Heart left ventricle (tissue), 13 donors: ENCODE measurements at regions not wholly inside any gene's neighbourhood (a gene's known extent, or its start where the extent isn't known, plus 50 kb on each side); places are given as distances from the start of the nearest gene placed in this dataset.

Experiments used
- CTCF ChIP-seq, 12 donors: fragments of 200-600 bp; sonication (generic) in 4 of 12; IDR thresholded peaks; one replicate each; pipeline versions ENCODE4 v1.5.0 to v1.8.0; 2018 to 2022; ENCODE audit warnings: antibody characterized with exemption in 12 of 12, mild to moderate bottlenecking in 5 of 12
- POLR2A ChIP-seq, 2 donors: fragments of 450-650 bp; IDR thresholded peaks; one replicate each; pipeline ENCODE4 v1.6.1; 2017; ENCODE audit warnings: antibody characterized with exemption in 2 of 2, mild to moderate bottlenecking in 2 of 2, moderate library complexity in 2 of 2
- donor health status: ischemic (EF 13 %, LVEDD 7.1; RV severe dilation, severe dysfunction).
- donor health status: DM: no; HTN: yes; CAD: no.
- donor health status: DM: no; HTN: no; CAD: no.
- donor health status: ischemic (EF 25% LVEDD 6.9; RV normal size, moderate dysfunction).
- donor health status: ischemic (EF 25% LVEDD 5.7; RV mildly dilated, moderate dysfunction).
- donor health status: ischemic (EF 35%, LVEDD 5.7; RV mildly dilated, moderate dysfunction).
- donor health status: nonischemic (EF 11% LVEDD 7.7; RV severe dilation, severe dysfunction).
- donor health status: DM: yes; HTN: yes; CAD: no.
- donor health status: PGD.
- donor health status: ischemic (EF 29% LVEDD 5.4; RV normal size, mild dysfunction).
- donor health status: nonischemic (EF 23%, LVEDD 6.1; RV moderate dilation, normal function).

- no peak for TF ChIP-seq CTCF (IDR thresholded peaks at IDR 0.05)
- TF ChIP-seq POLR2A (IDR thresholded peaks at IDR 0.05) = no peak
These were observed 89.0 kb upstream of the PRPS1L1 start for GRCh38 chr7:18116661-18117060.
